ENCODE measurements at regions not wholly inside any gene's neighbourhood (a gene's known extent, or its start where the extent isn't known, plus 50 kb on each side); places are given as distances from the start of the nearest gene placed in this dataset.

GRCh38 chr14:53537422-53538315 is 384.5 kb upstream of the DDHD1 start:
- DNase-seq: no peak

GRCh38 chr14:53536446-53536845 is 383.3 kb upstream of the DDHD1 start:
- no peak for DNase-seq

GRCh38 chr14:53534841-53535240 is 381.7 kb upstream of the DDHD1 start:
- no peak for DNase-seq

- DNase-seq: no peak
Measured at GRCh38 chr14:53533384-53533970, 380.4 kb upstream of the DDHD1 start.

GRCh38 chr14:53532853-53533252 is 379.7 kb upstream of the DDHD1 start:
- no peak for DNase-seq

- no peak for DNase-seq
Measured at GRCh38 chr14:53531730-53532129, 378.6 kb upstream of the DDHD1 start.

- no peak for DNase-seq
Measured at GRCh38 chr14:53531156-53531555, 378.0 kb upstream of the DDHD1 start.

- DNase-seq: no peak
Measured at GRCh38 chr14:53529519-53529918, 376.4 kb upstream of the DDHD1 start.

- no peak for DNase-seq
Measured at GRCh38 chr14:53528185-53528671, 375.1 kb upstream of the DDHD1 start.

GRCh38 chr14:53526200-53526599 is 373.1 kb upstream of the DDHD1 start:
- no peak for DNase-seq

- DNase-seq: no peak
Measured at GRCh38 chr14:53525608-53526007, 372.5 kb upstream of the DDHD1 start.

- no peak for DNase-seq
Measured at GRCh38 chr14:53524391-53524790, 371.3 kb upstream of the DDHD1 start.

GRCh38 chr14:53523226-53523625 is 370.1 kb upstream of the DDHD1 start:
- no peak for DNase-seq

GRCh38 chr14:53520078-53520928 is 367.2 kb upstream of the DDHD1 start:
- no peak for DNase-seq

- DNase-seq: no peak
Measured at GRCh38 chr14:53519137-53519536, 366.0 kb upstream of the DDHD1 start.

GRCh38 chr14:53517270-53517960 is 364.3 kb upstream of the DDHD1 start:
- no peak for DNase-seq

- DNase-seq: no peak
Measured at GRCh38 chr14:53516261-53516774, 363.2 kb upstream of the DDHD1 start.

- DNase-seq: no peak
Measured at GRCh38 chr14:53515276-53515675, 362.2 kb upstream of the DDHD1 start.

GRCh38 chr14:53514197-53514596 is 361.1 kb upstream of the DDHD1 start:
- DNase-seq: no peak

GRCh38 chr14:53510281-53510912 is 357.3 kb upstream of the DDHD1 start:
- DNase-seq: no peak

GRCh38 chr14:53509276-53510244 is 356.4 kb upstream of the DDHD1 start:
- DNase-seq: no peak
